CD4-positive, alpha-beta T cell treated with Interleukin-12 subunit alpha and Interleukin-12 subunit beta, for 1 hour (primary cell): ENCODE measurements at regions not wholly inside any gene's neighbourhood (a gene's known extent, or its start where the extent isn't known, plus 50 kb on each side); places are given as distances from the start of the nearest gene placed in this dataset.
"Not testable (repeated sequence)": the region's sequence is repeated elsewhere in the genome, so short reads cannot be mapped to it uniquely, and the experiment has no call there.

Source experiments
- DNase-seq: peaks from one replicate; pipeline ENCODE4 v3.0.0-alpha.2; 2020

DNA sequence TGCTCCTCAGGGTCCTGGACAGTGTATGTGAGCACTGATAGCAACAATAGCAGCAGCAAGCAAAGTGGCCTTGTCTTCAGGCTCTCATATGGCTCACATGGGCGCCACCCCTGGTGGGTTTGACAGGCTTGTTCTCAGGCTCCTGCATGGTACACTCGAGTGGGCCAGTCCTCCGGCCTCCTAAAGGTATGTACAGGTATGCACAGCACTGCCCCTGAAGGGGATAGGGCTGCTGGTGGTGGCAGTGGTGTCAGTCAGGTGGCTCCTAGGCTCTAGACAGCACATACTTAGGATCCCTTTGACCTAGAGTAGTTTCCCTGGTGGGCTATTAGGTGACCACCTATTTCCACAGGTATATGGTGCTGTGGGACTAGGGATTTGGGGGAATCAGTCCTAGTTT lies 79.8 kb downstream of the LGALS9B start:
- not testable (repeated sequence) for DNase-seq

DNA sequence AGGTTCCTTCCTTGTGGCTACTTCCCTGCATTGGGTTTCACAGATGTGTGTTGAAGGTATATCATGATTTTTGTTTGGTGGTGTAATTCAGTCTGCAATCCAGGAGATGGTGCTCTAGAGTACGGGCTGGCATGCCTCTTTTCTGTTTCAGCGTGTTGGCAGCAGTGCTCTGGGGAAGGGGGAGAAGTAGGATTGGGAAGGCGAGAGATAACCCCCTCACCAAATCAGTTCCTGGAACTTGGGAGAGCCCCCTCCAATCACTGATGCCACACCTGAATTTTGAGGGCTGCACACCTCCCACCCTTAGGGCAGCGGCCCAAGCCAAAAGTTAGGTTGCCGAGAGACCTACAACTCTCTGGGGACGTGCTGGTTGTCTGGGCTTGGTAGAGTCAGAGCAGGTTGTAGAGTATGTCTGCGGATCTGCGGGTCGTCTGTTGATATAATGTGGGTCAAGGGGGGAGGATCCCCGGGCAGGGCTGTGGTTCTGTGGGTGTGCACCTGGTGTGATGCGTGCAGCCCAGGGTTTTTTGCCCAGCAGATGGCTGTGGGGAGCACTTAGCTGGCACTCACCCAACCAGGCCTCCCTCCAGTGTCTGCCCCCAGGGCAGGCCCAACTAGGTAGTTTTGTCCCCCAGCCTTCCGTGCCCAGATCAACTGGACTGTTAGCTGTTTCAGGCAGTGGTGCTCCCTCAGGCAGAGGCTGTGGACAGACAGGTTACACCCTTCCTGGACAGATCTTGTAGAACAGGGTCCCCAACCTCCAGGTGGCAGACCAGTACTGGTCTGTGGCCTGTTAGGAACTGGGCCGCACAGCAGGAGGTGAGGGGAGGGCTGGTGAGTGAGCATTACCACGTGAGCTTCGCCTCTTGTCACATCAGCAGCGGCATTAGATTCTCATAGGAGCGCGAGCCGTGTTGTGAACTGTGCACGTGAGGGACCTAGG lies 85.7 kb downstream of the LGALS9B start:
- peak; percentile 26 for DNase-seq

DNA sequence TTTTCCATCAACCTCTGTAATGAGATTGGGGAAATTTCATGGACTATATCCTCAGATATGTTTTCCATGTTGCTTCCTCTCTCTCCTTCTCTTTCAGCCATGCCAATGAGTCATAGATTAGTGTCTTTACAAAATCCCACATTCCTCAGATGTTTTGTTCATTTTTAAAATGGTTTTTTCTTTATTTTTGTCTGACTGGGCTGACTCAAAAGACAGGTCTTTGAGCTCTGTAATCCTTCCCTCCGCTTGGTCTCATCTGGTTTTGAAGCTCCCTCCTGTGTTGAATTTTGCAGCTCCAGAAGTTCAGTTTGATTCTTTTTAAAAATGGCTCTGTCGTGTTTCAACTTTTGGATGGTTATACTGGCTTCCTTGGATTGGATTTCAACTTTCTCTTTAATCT lies 86.7 kb downstream of the LGALS9B start:
- DNase-seq, result not testable (repeated sequence)

DNA sequence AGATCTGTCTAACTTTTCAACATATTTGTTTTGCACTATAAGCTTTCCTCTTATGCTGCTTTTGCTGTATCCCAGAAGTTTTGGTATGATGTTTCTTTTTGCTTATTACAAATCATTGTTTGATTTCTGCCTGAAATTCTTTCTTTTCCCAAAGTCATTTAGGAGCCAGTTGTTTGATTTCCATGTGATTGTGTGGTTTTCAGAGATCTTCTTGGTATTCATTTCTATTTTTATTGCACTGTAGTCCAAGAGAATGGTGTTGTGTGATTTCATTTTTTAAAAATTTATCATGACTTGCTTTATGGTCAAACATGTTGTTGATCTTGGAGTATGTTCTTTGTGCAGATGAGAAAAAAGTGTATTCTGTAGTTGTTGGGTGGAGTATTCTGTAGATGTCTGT lies 88.1 kb downstream of the LGALS9B start:
- DNase-seq, result not testable (repeated sequence)

DNA sequence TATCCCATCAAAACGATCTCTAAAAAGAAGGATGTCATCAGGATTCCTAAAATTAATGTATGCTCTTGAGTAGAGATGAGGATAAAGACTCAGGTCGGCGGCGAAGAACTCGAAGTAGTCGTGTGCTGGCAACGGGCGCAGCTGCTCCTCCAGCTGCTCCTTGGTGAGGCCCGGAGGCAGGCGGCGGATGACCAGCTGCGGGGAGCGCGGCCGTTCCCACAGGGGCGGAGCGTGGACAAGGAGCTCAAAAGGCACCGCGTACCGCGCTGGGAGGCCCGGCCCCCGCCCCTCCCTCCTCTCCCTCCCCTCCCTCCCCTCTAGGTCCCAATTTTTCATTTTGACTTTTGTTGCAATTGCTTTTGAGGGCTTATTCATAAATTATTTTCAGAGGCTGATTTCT lies 90.7 kb downstream of the LGALS9B start:
- DNase-seq, result not testable (repeated sequence)

DNA sequence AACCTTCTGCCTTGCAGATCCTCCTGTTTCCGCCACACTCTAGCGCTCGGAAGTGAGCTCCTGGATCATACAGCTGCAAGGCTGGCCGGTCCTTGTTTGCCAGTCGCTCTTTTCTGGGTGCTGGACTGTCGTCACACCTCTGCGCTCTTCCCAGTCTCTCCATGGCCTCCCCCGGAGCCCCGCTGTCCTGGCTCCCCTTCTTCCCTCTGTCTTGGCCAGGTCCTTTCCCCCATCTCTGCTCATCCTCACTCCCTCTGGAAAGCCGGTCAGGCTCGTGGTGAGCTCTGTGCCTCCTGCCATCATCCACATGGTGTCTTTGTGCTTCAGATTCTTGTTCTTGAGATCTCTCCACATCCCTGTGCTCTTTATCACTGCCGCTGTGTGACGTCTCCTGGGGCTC lies 91.6 kb downstream of the LGALS9B start:
- DNase-seq, result not testable (repeated sequence)
